ENCODE measurements at regions not wholly inside any gene's neighbourhood (a gene's known extent, or its start where the extent isn't known, plus 50 kb on each side); places are given as distances from the start of the nearest gene placed in this dataset.

- intact Hi-C loops (cut with micrococcal nuclease), result no loop called here
- Histone ChIP-seq H3K4me2 (ENCODE audit: low read length) (no peak overlapping the region), H3K79me2 (ENCODE audit: insufficient read depth, low read length) (no peaks in the 10 kb centered on the region), H2AFZ (ENCODE audit: low read depth, low read length, poor library complexity, severe bottlenecking) (no peak overlapping the region), H4K20me1 (ENCODE audit: insufficient read depth) (no peaks in the 10 kb centered on the region; the same call in 1 of the 2 replicates), H3K27ac (ENCODE audit: low read depth, low read length) (no peak overlapping the region), H3K9me2 (ENCODE audit: insufficient read depth) (no peaks in the 10 kb centered on the region), H3K9ac (ENCODE audit: low read length) (no peak overlapping the region), H3K9me3 (ENCODE audit: control insufficient read depth in 1 of 2, insufficient read depth in 1 of 2, low read depth in 1 of 2, low read length in 2 of 2) (peaks cover 10 to 24% of the 10 kb centered on the region in 2 experiments; a peak in 3 of 4 replicates), H3K36me3 (ENCODE audit: control insufficient read depth in 1 of 2, insufficient read depth in 2 of 2, low read length in 2 of 2) (no peaks in the 10 kb centered on the region), H3K27me3 (ENCODE audit: insufficient read depth, low read length) (no peaks in the 10 kb centered on the region), H3K4me3 (replicated peaks in 1 of 2; ENCODE audit: low read depth in 1 of 2, low read length in 2 of 2) (no peak overlapping the region), H3K4me1 (ENCODE audit: control insufficient read depth in 1 of 2, insufficient read depth in 2 of 2, low read length in 2 of 2) (no peaks in the 10 kb centered on the region)
- DNase-seq (ENCODE audit: low read depth, low spot score) (no peak), ATAC-seq (no peak)
- ChIA-PET RAD21 (ENCODE audit: low non-redundant PET in 1 of 2, low total read pairs in 2 of 2, uncharacterized antibody in 2 of 2, unreplicated experiment in 2 of 2) (no interaction called here), POLR2A (no interaction called here), CTCF (no interaction called here)
- TF ChIP-seq CBX3 (IDR thresholded peaks at IDR 0.05; ENCODE audit: low read depth), result no peak
- no peak for TF ChIP-seq EZH2phosphoT487 (IDR thresholded peaks at IDR 0.05; ENCODE audit: borderline replicate concordance)
- no TSS peak for BruUV-seq (replicated peaks)
Observed at GRCh38 chr13:107830804-107831203, 384.5 kb downstream of the LIG4 start.

GRCh38 chr13:107827840-107828549, 387.3 kb downstream of the LIG4 start:
- intact Hi-C loops (cut with micrococcal nuclease), result no loop called here
- CTCF ChIA-PET, result no interaction called here
- H3K9me2 ChIP-seq (ENCODE audit: insufficient read depth), result no peaks in the 10 kb centered on the region
- POLR2A ChIA-PET, result no interaction called here
- no peak overlapping the region for H3K4me3 ChIP-seq (replicated peaks in 1 of 2; ENCODE audit: low read depth in 1 of 2, low read length in 2 of 2)
- no peaks in the 10 kb centered on the region for H3K36me3 ChIP-seq (ENCODE audit: control insufficient read depth in 1 of 2, insufficient read depth in 2 of 2, low read length in 2 of 2)
- no peak for DNase-seq (ENCODE audit: low read depth, low spot score)
- H3K27ac ChIP-seq (ENCODE audit: low read depth, low read length), result no peak overlapping the region
- H3K27me3 ChIP-seq (ENCODE audit: insufficient read depth, low read length), result no peaks in the 10 kb centered on the region
- RAD21 ChIA-PET (ENCODE audit: low non-redundant PET in 1 of 2, low total read pairs in 2 of 2, uncharacterized antibody in 2 of 2, unreplicated experiment in 2 of 2), result no interaction called here
- no peak overlapping the region for H3K9ac ChIP-seq (ENCODE audit: low read length)
- ATAC-seq, result no peak
- TF ChIP-seq EZH2phosphoT487 (IDR thresholded peaks at IDR 0.05; ENCODE audit: borderline replicate concordance), result no peak
- no peak for TF ChIP-seq RAD21 (IDR thresholded peaks at IDR 0.05; ENCODE audit: low read depth)
- no peak for TF ChIP-seq ATF3 (IDR thresholded peaks at IDR 0.05)
- no peak for TF ChIP-seq SRF (IDR thresholded peaks at IDR 0.05; ENCODE audit: low read depth)
- no peak for TF ChIP-seq JUND (IDR thresholded peaks at IDR 0.05)
- no peaks in the 10 kb centered on the region for H3K4me1 ChIP-seq (ENCODE audit: control insufficient read depth in 1 of 2, insufficient read depth in 2 of 2, low read length in 2 of 2)
- H2AFZ ChIP-seq (ENCODE audit: low read depth, low read length, poor library complexity, severe bottlenecking), result no peak overlapping the region
- no peak overlapping the region for H3K4me2 ChIP-seq (ENCODE audit: low read length)
- no peaks in the 10 kb centered on the region; the same call in 1 of the 2 replicates for H4K20me1 ChIP-seq (ENCODE audit: insufficient read depth)
- no peaks in the 10 kb centered on the region for H3K79me2 ChIP-seq (ENCODE audit: insufficient read depth, low read length)
- H3K9me3 ChIP-seq (ENCODE audit: control insufficient read depth in 1 of 2, insufficient read depth in 1 of 2, low read depth in 1 of 2, low read length in 2 of 2), result peaks cover 6 to 18% of the 10 kb centered on the region in 2 experiments; a peak in 3 of 4 replicates
- no TSS peak for BruUV-seq (replicated peaks)
